HEK293T (cell line): ENCODE measurements at regions not wholly inside any gene's neighbourhood (a gene's known extent, or its start where the extent isn't known, plus 50 kb on each side); places are given as distances from the start of the nearest gene placed in this dataset.

Experiments
- CTCF ChIA-PET: fragments of 350-600 bp; formaldehyde crosslinking; extraction: SDS; loops from one replicate; lab custom pipeline; 2021; ENCODE audit warnings: antibody characterized with exemption, inconsistent platforms; lab: Yijun Ruan, JAX
- POLR2A ChIA-PET: fragments of 350-600 bp; formaldehyde crosslinking; extraction: SDS; loops from one replicate; lab custom pipeline; 2020; ENCODE audit warnings: antibody characterized with exemption, inconsistent platforms; lab: Yijun Ruan, JAX
- DNase-seq: peaks from one replicate; pipeline ENCODE4 v3.0.0; 2012; ENCODE audit warnings: mixed read lengths; ENCODE audit errors: extremely low spot score
- ARNT ChIP-seq: fragments of 450-650 bp; IDR thresholded peaks from 2 replicates; pipeline ENCODE4 v1.6.1; 2017; ENCODE audit warnings: mild to moderate bottlenecking
- BHLHE40 ChIP-seq: fragments of 450-650 bp; IDR thresholded peaks from 2 replicates; pipeline ENCODE4 v1.6.1; 2016; ENCODE audit warnings: mild to moderate bottlenecking, moderate library complexity, borderline replicate concordance
- CTBP1 ChIP-seq: fragments of 450-650 bp; IDR thresholded peaks from 2 replicates; pipeline ENCODE4 v1.6.1; 2016; ENCODE audit warnings: borderline replicate concordance
- ELF4 ChIP-seq: fragments of 450-650 bp; IDR thresholded peaks from 2 replicates; pipeline ENCODE4 v1.6.1; 2017; ENCODE audit warnings: antibody characterized with exemption
- FOXA1 ChIP-seq: fragments of 450-650 bp; IDR thresholded peaks from 2 replicates; pipeline ENCODE4 v1.6.1; 2016; ENCODE audit warnings: mild to moderate bottlenecking
- FOXK2 ChIP-seq: fragments of 450-650 bp; IDR thresholded peaks from 2 replicates; pipeline ENCODE4 v1.6.1; 2016; ENCODE audit warnings: mild to moderate bottlenecking
- FOXM1 ChIP-seq: fragments of 450-650 bp; IDR thresholded peaks from 2 replicates; pipeline ENCODE4 v1.6.1; 2017; ENCODE audit warnings: mild to moderate bottlenecking, borderline replicate concordance
- HDGF ChIP-seq: fragments of 450-650 bp; IDR thresholded peaks from 2 replicates; pipeline ENCODE4 v1.6.1; 2017; ENCODE audit warnings: antibody characterized with exemption, borderline replicate concordance
- L3MBTL2 ChIP-seq: fragments of 450-650 bp; conservative IDR thresholded peaks from 2 replicates; pipeline ENCODE4 v1.6.1; 2016; ENCODE audit warnings: mild to moderate bottlenecking
- LEF1 ChIP-seq: fragments of 450-650 bp; IDR thresholded peaks from 2 replicates; pipeline ENCODE4 v1.6.1; 2017; ENCODE audit warnings: mild to moderate bottlenecking, borderline replicate concordance
- NFRKB ChIP-seq: fragments of 450-650 bp; IDR thresholded peaks from 2 replicates; pipeline ENCODE4 v1.6.1; 2016; ENCODE audit warnings: mild to moderate bottlenecking, moderate library complexity
- PKNOX1 ChIP-seq: fragments of 450-650 bp; IDR thresholded peaks from 2 replicates; pipeline ENCODE4 v1.6.1; 2016
- SP1 ChIP-seq: fragments of 450-650 bp; IDR thresholded peaks from 2 replicates; pipeline ENCODE4 v1.6.1; 2017
- SUZ12 ChIP-seq: fragments of 450-650 bp; IDR thresholded peaks from 2 replicates; pipeline ENCODE4 v1.6.1; 2016; ENCODE audit warnings: mild to moderate bottlenecking
- TARDBP ChIP-seq: fragments of 450-650 bp; IDR thresholded peaks from 2 replicates; pipeline ENCODE4 v1.6.1; 2016
- ZNF384 ChIP-seq: fragments of 450-650 bp; IDR thresholded peaks from 2 replicates; pipeline ENCODE4 v1.6.1; 2016

GRCh38 chr12:17478908-17479673, 610.9 kb downstream of the RERGL start:
- no peak for DNase-seq
- ChIA-PET POLR2A (no interaction called here), CTCF (no interaction called here)
- no peak for TF ChIP-seq ARNT
- TF ChIP-seq CTBP1, result no peak
- TF ChIP-seq ZNF384, result no peak
- no peak for TF ChIP-seq BHLHE40
- TF ChIP-seq TARDBP, result no peak
- TF ChIP-seq SP1, result no peak
- TF ChIP-seq LEF1, result no peak

GRCh38 chr12:17470460-17470859, 619.5 kb downstream of the RERGL start:
- no peak for DNase-seq
- TF ChIP-seq L3MBTL2 (no peak), ZNF384 (no peak), LEF1 (no peak), HDGF (no peak), FOXA1 (no peak), BHLHE40 (no peak), PKNOX1 (no peak), CTBP1 (no peak), SUZ12 (no peak), FOXM1 (no peak), FOXK2 (no peak)
- CTCF ChIA-PET, result no interaction called here
- POLR2A ChIA-PET, result no interaction called here

GRCh38 chr12:17459214-17459613, 630.8 kb downstream of the RERGL start:
- TF ChIP-seq TARDBP (no peak), FOXK2 (no peak), NFRKB (no peak), FOXM1 (no peak), BHLHE40 (no peak)
- no peak for DNase-seq
- ChIA-PET CTCF (no interaction called here), POLR2A (no interaction called here)

GRCh38 chr12:17456486-17456885, 633.5 kb downstream of the RERGL start:
- no peak for DNase-seq
- ChIA-PET POLR2A (no interaction called here), CTCF (no interaction called here)
- TF ChIP-seq SP1 (no peak), FOXK2 (no peak), ARNT (no peak), NFRKB (no peak), TARDBP (no peak), FOXM1 (no peak), ELF4 (no peak), BHLHE40 (no peak)

- ChIA-PET CTCF (no interaction called here), POLR2A (no interaction called here)
- DNase-seq, result no peak
- no peak for TF ChIP-seq HDGF
- TF ChIP-seq LEF1, result no peak
- no peak for TF ChIP-seq NFRKB
- no peak for TF ChIP-seq FOXA1
- no peak for TF ChIP-seq ELF4
- no peak for TF ChIP-seq FOXK2
- TF ChIP-seq ZNF384, result no peak
- TF ChIP-seq TARDBP, result no peak
Observed at GRCh38 chr12:17438141-17438540, 651.9 kb downstream of the RERGL start.

- POLR2A ChIA-PET, result no interaction called here
- TF ChIP-seq CTBP1, result no peak
- TF ChIP-seq LEF1, result no peak
- TF ChIP-seq L3MBTL2, result no peak
- no peak for TF ChIP-seq TARDBP
- no peak for TF ChIP-seq HDGF
- no peak for TF ChIP-seq FOXK2
- TF ChIP-seq ZNF384, result no peak
- TF ChIP-seq FOXM1, result no peak
- TF ChIP-seq BHLHE40, result no peak
- no peak for TF ChIP-seq ARNT
- no peak for TF ChIP-seq ELF4
- no peak for TF ChIP-seq NFRKB
- TF ChIP-seq SUZ12, result no peak
- TF ChIP-seq SP1, result no peak
- no peak for TF ChIP-seq FOXA1
- TF ChIP-seq PKNOX1, result no peak
- CTCF ChIA-PET, result no interaction called here
- no peak for DNase-seq
Observed at GRCh38 chr12:17416748-17417147, 673.2 kb downstream of the RERGL start.

- ChIA-PET POLR2A (no interaction called here), CTCF (no interaction called here)
- TF ChIP-seq BHLHE40, result no peak
- no peak for TF ChIP-seq LEF1
- TF ChIP-seq TARDBP, result no peak
- TF ChIP-seq FOXM1, result no peak
- TF ChIP-seq FOXK2, result no peak
- no peak for TF ChIP-seq SUZ12
- TF ChIP-seq NFRKB, result no peak
- no peak for TF ChIP-seq SP1
- no peak for TF ChIP-seq ZNF384
- TF ChIP-seq L3MBTL2, result no peak
- no peak for TF ChIP-seq PKNOX1
- TF ChIP-seq ARNT, result no peak
- no peak for TF ChIP-seq FOXA1
- no peak for TF ChIP-seq ELF4
- TF ChIP-seq CTBP1, result no peak
- DNase-seq, result no peak
Observed at GRCh38 chr12:17414596-17414995, 675.4 kb downstream of the RERGL start.
